IMR-90 (cell line): ENCODE measurements at regions not wholly inside any gene's neighbourhood (a gene's known extent, or its start where the extent isn't known, plus 50 kb on each side); places are given as distances from the start of the nearest gene placed in this dataset.

ENCODE experiments used
- CEBPB ChIP-seq: IDR thresholded peaks from 2 replicates; pipeline ENCODE4 v1.6.1; 2012; ENCODE audit warnings: low read depth, low read length, improper control_type of control experiment
- CTCF ChIP-seq: conservative IDR thresholded peaks from 2 replicates; pipeline ENCODE4 v1.5.1; 2012; ENCODE audit warnings: mild to moderate bottlenecking, low read depth, low read length, improper control_type of control experiment
- ELK1 ChIP-seq: fragments of 150-350 bp; IDR thresholded peaks from 2 replicates; pipeline ENCODE4 v1.6.1; 2016; ENCODE audit warnings: low read depth, mild to moderate bottlenecking, low read length, moderate library complexity, borderline replicate concordance
- FOS ChIP-seq: fragments of 150-350 bp; IDR thresholded peaks from 2 replicates; pipeline ENCODE4 v1.6.1; 2016; ENCODE audit warnings: low read depth, low read length
- MAZ ChIP-seq: IDR thresholded peaks from 2 replicates; pipeline ENCODE4 v1.6.1; 2012; ENCODE audit warnings: low read depth, mild to moderate bottlenecking, low read length, improper control_type of control experiment, moderate library complexity, borderline replicate concordance
- MXI1 ChIP-seq: IDR thresholded peaks from 2 replicates; pipeline ENCODE4 v1.6.1; 2012; ENCODE audit warnings: low read depth, mild to moderate bottlenecking, low read length, moderate library complexity, borderline replicate concordance
- NFE2L2 ChIP-seq: fragments of 150-350 bp; IDR thresholded peaks from 2 replicates; pipeline ENCODE4 v1.6.1; 2016; ENCODE audit warnings: low read depth, mild to moderate bottlenecking, low read length
- POLR2A ChIP-seq: IDR thresholded peaks from 2 replicates; pipeline ENCODE4 v1.6.1; 2012; ENCODE audit warnings: mild to moderate bottlenecking, low read depth, low read length
- USF2 ChIP-seq: fragments of 150-350 bp; IDR thresholded peaks from 2 replicates; pipeline ENCODE4 v1.6.1; 2017; ENCODE audit warnings: mild to moderate bottlenecking, antibody characterized with exemption, low read length, low read depth

GRCh38 chr21:32136546-32136945 is 142.3 kb downstream of the MIS18A start:
- no peak for TF ChIP-seq POLR2A
- no peak for TF ChIP-seq FOS
- TF ChIP-seq CTCF = no peak
- no peak for TF ChIP-seq ELK1
- TF ChIP-seq CEBPB = no peak
- no peak for TF ChIP-seq MXI1
- no peak for TF ChIP-seq NFE2L2
- TF ChIP-seq MAZ = no peak
- no peak for TF ChIP-seq USF2
